DOHH2 (cell line): ENCODE measurements at regions not wholly inside any gene's neighbourhood (a gene's known extent, or its start where the extent isn't known, plus 50 kb on each side); places are given as distances from the start of the nearest gene placed in this dataset.

Source experiments
- H3F3A ChIP-seq: fragments of 200-600 bp; sonication (generic), shearing (Covaris generic); 2 replicates; pipeline ENCODE4 v1.6.0; 2016; ENCODE audit warnings: antibody characterized with exemption, mild to moderate bottlenecking; ENCODE audit not compliant: control insufficient read depth, insufficient read depth
- H3K27ac ChIP-seq: fragments of 200-600 bp; sonication (generic); 2 replicates; pipeline ENCODE4 v1.5.1; 2014; ENCODE audit warnings: low read depth, mild to moderate bottlenecking, low read length, moderate library complexity
- H3K27me3 ChIP-seq: fragments of 200-600 bp; sonication (generic); 2 replicates; pipeline ENCODE4 v1.6.1; 2014; ENCODE audit warnings: mild to moderate bottlenecking, low read length, mixed read lengths; ENCODE audit not compliant: control insufficient read depth
- H3K36me3 ChIP-seq: fragments of 200-600 bp; sonication (generic); 2 replicates; pipeline ENCODE4 v1.6.1; 2014; ENCODE audit warnings: mild to moderate bottlenecking, low read length, moderate library complexity, mixed read lengths; ENCODE audit not compliant: control insufficient read depth
- H3K4me1 ChIP-seq: fragments of 200-600 bp; sonication (generic); 2 replicates; pipeline ENCODE4 v1.6.1; 2014; ENCODE audit warnings: mild to moderate bottlenecking, low read length, mixed read lengths; ENCODE audit not compliant: control insufficient read depth
- H3K4me2 ChIP-seq: fragments of 200-600 bp; sonication (generic); 2 replicates; pipeline ENCODE4 v1.6.0; 2014; ENCODE audit warnings: mild to moderate bottlenecking, low read length, moderate library complexity
- H3K4me3 ChIP-seq: fragments of 200-600 bp; sonication (generic); 2 replicates; pipeline ENCODE4 v1.5.1; 2014; ENCODE audit warnings: mild to moderate bottlenecking, low read length, mixed read lengths
- H3K79me2 ChIP-seq: fragments of 200-600 bp; sonication (generic); 2 replicates; pipeline ENCODE4 v1.6.1; 2014; ENCODE audit warnings: mild to moderate bottlenecking, low read length, mixed read lengths; ENCODE audit not compliant: control insufficient read depth
- H3K9me2 ChIP-seq: fragments of 200-600 bp; sonication (generic); replicated peaks from 2 replicates; pipeline ENCODE4 v1.6.1; 2014; ENCODE audit warnings: mild to moderate bottlenecking, low read length, mixed read lengths; ENCODE audit not compliant: control insufficient read depth
- H3K9me3 ChIP-seq: fragments of 200-600 bp; sonication (generic); 2 replicates; pipeline ENCODE4 v1.6.1; 2014; ENCODE audit warnings: antibody characterized with exemption, low read length, mixed read lengths; ENCODE audit not compliant: control insufficient read depth, insufficient read depth
- H4K20me1 ChIP-seq: fragments of 200-600 bp; sonication (generic); 2 replicates; pipeline ENCODE4 v1.6.0; 2014; ENCODE audit warnings: low read depth, mild to moderate bottlenecking, antibody characterized with exemption, low read length, moderate library complexity; ENCODE audit not compliant: control insufficient read depth, insufficient read depth
- CTCF ChIP-seq: fragments of 200-600 bp; sonication (generic); IDR thresholded peaks from one replicate; pipeline ENCODE4 v1.5.1; 2014; ENCODE audit warnings: antibody characterized with exemption, mild to moderate bottlenecking, low read depth, low read length; ENCODE audit not compliant: poor library complexity, severe bottlenecking
- EZH2phosphoT487 ChIP-seq: fragments of 200-600 bp; sonication (generic); IDR thresholded peaks from 2 replicates; pipeline ENCODE4 v1.6.1; 2017; ENCODE audit warnings: borderline replicate concordance, mild to moderate bottlenecking, antibody characterized with exemption, low read length, moderate library complexity, mixed read lengths

- H3K4me3 ChIP-seq, result no peak overlapping the region
- H3F3A ChIP-seq, result no peaks in the 10 kb centered on the region
- peaks cover 9% of the 10 kb centered on the region for H3K27me3 ChIP-seq
- H3K9me2 ChIP-seq, result no peaks in the 10 kb centered on the region
- H4K20me1 ChIP-seq, result no peaks in the 10 kb centered on the region
- no peak overlapping the region for H3K27ac ChIP-seq
- no peaks in the 10 kb centered on the region for H3K36me3 ChIP-seq
- H3K9me3 ChIP-seq, result no peaks in the 10 kb centered on the region; the same call in 1 of the 2 replicates
- no peaks in the 10 kb centered on the region for H3K4me1 ChIP-seq
- no peak overlapping the region for H3K4me2 ChIP-seq
- H3K79me2 ChIP-seq, result no peaks in the 10 kb centered on the region
- TF ChIP-seq EZH2phosphoT487, result no peak
- no peak for TF ChIP-seq CTCF
Observed at GRCh38 chr12:68487721-68488309, 122.9 kb upstream of the RAP1B start.

- no peak overlapping the region for H3K4me3 ChIP-seq
- no peaks in the 10 kb centered on the region; the same call in 1 of the 2 replicates for H3K9me3 ChIP-seq
- no peak overlapping the region for H3K4me2 ChIP-seq
- H3K79me2 ChIP-seq, result no peaks in the 10 kb centered on the region
- no peaks in the 10 kb centered on the region for H3K36me3 ChIP-seq
- H4K20me1 ChIP-seq, result no peaks in the 10 kb centered on the region
- H3K9me2 ChIP-seq, result no peaks in the 10 kb centered on the region
- no peak overlapping the region for H3K27ac ChIP-seq
- no peak for TF ChIP-seq CTCF
- no peak for TF ChIP-seq EZH2phosphoT487
- peaks cover 9% of the 10 kb centered on the region for H3K27me3 ChIP-seq
- H3K4me1 ChIP-seq, result no peaks in the 10 kb centered on the region
- H3F3A ChIP-seq, result no peaks in the 10 kb centered on the region
Observed at GRCh38 chr12:68489273-68489672, 121.4 kb upstream of the RAP1B start.

GRCh38 chr12:68490476-68490875, 120.2 kb upstream of the RAP1B start:
- Histone ChIP-seq H3K79me2 (no peaks in the 10 kb centered on the region), H3K27ac (no peak overlapping the region), H3K36me3 (no peaks in the 10 kb centered on the region), H3K9me3 (no peaks in the 10 kb centered on the region; the same call in 1 of the 2 replicates), H3K9me2 (no peaks in the 10 kb centered on the region), H3K4me1 (no peaks in the 10 kb centered on the region), H3K4me3 (no peak overlapping the region), H3F3A (no peaks in the 10 kb centered on the region), H3K27me3 (peaks cover 9% of the 10 kb centered on the region), H3K4me2 (no peak overlapping the region), H4K20me1 (no peaks in the 10 kb centered on the region)
- TF ChIP-seq EZH2phosphoT487, result no peak

- no peaks in the 10 kb centered on the region for H3K4me1 ChIP-seq
- no peaks in the 10 kb centered on the region for H4K20me1 ChIP-seq
- H3K4me2 ChIP-seq, result no peak overlapping the region
- no peak overlapping the region for H3K4me3 ChIP-seq
- no peaks in the 10 kb centered on the region for H3F3A ChIP-seq
- no peaks in the 10 kb centered on the region for H3K36me3 ChIP-seq
- no peaks in the 10 kb centered on the region for H3K79me2 ChIP-seq
- peaks cover 9% of the 10 kb centered on the region for H3K27me3 ChIP-seq
- H3K9me3 ChIP-seq, result no peaks in the 10 kb centered on the region; the same call in 1 of the 2 replicates
- TF ChIP-seq EZH2phosphoT487 (no peak), CTCF (no peak)
- no peak overlapping the region for H3K27ac ChIP-seq
- H3K9me2 ChIP-seq, result no peaks in the 10 kb centered on the region
Observed at GRCh38 chr12:68491204-68491960, 119.3 kb upstream of the RAP1B start.
